Central memory CD4-positive, alpha-beta T cell (primary cell): ENCODE measurements at regions not wholly inside any gene's neighbourhood (a gene's known extent, or its start where the extent isn't known, plus 50 kb on each side); places are given as distances from the start of the nearest gene placed in this dataset.

ENCODE experiments used
- DNase-seq: peaks from one replicate; pipeline ENCODE4 v3.0.0; 2022

DNA sequence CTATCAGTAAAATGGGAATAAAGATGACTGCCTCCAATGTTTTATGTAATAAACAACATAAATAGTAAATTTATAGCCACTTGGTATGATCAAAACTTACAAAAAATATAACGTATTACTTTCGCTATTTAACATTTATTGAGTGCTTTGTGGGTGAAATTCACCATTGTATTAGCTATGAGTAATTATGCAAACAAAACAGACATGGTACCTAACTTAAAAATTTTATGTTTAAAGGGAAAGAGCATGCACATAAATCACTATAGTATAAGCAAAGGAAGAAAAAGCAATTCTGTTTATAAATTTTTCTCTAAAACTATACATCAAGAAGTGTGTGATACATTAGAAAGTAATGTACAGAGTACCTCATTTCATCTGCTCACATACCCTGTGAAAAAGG is 1046.2 kb downstream of the NCAM2 start:
- no peak for DNase-seq

DNA sequence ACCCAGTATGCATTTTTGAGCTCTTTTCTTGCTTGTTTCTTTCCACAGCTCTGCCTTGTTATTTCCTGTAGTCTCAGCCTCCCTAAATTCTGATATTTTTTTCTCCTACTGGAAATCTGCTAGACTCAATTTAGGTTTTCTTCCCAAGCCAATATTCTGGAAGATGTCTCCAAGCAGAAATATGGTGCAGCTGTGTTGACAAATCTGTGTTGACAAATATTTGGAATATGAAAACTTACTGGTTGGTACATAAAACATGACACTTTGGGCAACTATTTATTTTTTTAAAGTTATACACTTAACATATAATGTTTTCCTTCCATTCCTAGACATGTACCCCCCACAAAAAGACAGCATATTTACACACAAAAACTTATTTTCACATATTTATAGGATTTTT is 1048.4 kb downstream of the NCAM2 start:
- DNase-seq, result no peak

DNA sequence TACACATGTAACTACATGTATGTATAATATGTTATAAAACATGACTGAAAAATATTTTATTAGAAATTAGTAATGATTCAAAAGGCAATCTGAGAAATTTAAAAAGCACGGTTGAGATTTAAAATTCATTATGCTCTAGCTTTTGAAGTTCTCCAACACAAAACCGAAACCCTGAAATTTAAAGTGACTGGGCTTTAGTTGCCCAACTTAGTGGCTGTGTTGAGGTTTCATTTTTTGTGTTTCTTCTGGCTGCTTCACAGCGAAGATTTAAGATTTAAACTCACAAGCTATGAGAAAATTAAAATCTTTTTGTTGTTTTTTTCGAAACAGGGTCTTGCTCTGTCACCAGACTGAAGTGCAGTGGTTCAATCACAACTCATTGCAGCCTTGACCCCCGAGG is 1058.7 kb downstream of the NCAM2 start:
- no peak for DNase-seq

DNA sequence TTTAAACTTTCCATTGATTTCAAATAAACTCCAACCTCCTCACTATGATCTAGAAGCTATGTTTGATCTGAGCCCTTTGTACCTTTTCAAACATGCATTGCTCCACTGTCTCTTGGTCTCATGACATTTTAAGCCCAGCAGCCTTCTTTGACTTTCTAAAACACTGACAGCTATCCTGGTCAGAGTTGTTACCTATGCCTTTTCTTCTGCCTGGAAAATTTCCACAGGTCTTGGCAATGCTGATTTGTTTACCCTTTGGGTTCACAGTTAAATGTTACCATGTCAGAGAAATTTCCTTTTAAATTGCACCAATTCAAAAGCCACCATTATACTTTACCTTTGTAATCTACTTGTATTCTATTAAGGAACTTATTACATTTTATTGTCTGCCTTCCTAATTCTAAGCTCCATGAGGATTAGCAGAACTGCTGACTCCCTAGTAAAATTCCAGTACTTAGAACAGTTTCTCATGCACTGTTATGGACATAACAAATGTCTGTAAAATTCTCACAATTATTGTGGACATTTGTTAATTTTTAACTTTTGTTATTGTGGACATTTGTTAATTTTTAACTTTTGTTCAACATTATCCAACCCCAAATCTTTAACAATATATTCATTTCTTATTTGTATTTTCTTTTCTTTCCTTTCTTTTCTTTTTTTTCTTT is 1064.4 kb downstream of the NCAM2 start:
- DNase-seq, result no peak

DNA sequence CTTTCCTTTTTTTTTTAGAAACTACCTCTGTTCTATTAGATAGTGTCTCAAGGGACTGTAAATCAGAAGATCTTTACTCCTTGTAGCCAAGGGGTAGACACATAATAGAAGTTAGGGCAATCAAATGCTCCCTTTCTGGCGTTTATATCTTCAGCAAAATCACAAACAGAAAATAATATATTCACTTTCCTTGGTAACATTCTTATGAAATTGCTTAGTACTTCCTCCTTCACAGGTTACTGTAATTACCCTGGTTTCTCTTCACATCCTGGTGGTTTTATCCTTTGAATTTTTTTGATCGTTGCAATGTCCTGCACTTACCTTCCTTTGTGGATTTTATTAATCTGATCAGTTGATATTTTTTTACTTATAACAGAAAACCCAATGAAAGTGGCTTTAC is 1064.9 kb downstream of the NCAM2 start:
- DNase-seq, result no peak

DNA sequence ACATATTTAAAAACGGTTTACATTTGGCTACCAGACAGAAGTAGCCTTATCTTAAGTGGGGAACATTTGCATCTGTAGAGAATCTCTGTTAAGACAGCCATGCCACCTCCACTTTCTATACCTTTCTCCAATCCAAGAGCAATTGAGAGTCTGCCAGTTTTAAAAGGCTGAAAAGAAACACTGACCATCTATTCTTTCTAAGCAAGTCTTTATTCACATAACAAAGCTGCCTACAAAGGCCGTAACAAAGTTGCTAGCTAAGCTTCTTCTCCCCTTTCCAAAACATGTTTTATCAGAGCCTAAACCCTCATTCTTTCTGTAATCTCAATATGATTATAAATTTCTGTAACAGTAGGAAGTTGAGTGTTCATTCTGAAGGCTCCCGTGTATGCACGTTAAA is 1078.3 kb downstream of the NCAM2 start:
- DNase-seq, result no peak

DNA sequence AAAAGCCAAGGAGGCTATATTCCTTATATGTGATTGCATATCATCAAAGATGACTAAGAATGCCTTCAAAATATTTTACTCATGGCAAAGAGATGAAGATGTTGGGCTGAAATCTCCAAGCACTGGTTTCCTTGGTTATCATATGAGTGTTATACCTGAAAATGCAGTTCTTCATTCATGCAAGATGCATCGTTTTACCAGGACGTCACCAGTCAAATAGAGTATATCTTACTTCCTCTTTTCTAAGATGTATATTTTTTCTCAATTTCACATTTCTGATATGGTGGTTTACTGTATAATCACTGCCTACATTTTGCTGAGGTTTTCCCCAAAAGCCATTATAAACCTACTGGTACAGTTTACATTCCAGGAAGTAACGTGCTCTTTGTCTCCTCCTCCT is 1085.7 kb downstream of the NCAM2 start:
- no peak for DNase-seq

DNA sequence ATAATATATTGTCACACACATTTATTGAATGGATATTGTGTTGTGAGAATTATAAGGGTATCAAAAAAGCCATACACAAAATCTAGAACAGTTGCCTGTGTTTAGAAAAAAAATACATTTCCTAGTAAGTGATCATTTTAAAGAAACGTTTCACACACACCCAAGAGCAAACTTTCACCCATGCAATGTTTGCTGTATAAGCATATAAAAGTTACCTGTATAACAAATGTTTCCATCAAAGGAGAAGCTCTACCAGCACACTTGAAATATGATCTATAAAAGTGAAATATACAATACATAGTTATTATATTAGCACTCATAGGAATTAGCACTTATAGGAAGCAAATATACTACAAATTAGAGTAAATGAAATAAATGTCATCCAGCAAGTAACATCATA is 1098.1 kb downstream of the NCAM2 start:
- no peak for DNase-seq

DNA sequence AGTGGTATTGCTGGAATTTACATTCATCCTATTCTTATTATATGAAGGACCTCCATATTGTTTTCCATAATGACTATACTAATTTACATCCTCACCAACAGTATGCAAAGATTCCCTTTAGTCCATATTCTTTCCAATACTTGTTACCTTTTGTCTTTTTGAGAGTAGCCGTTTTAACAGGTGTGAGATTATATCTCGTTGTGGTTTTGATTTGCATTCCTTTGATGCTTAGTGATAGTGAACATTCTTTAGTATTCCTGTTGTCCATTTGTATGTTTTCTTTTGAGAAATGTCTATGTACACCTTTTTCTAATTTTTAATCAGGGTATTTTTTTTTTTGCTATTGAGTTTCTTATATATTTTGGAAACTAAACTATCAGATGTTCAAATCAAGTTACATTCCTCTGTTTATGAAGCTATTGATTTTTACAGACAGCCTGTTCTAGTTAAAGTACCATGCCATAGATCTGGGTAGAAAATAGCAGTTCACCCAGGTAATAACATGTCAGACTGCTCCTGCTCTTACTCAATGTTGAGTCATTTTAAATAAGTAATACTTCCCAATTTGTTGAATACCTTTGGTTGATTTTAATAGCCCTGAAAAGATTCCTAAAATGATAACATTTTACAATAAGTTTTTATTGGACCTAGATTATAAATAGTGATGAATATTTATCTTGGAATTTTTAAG is 1108.7 kb downstream of the NCAM2 start:
- no peak for DNase-seq

DNA sequence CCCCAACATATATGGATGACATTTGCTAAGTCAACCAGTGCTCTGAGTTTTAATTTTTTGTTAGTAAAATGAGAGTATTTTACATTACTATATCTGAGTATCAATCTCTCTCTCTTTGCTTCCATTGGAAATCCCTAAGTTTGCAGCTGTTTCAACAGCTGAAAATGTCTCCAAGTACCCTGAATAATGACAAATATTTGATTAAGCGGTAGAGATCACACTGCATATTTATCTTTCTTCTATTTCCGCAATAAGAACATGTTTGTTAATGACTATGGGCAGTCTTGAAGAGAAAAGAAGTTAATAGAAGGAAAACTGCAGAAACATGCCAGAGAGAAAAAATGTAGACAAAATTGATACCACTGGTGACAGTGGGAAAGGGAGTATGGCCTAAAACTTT is 1117.5 kb downstream of the NCAM2 start:
- no peak for DNase-seq

DNA sequence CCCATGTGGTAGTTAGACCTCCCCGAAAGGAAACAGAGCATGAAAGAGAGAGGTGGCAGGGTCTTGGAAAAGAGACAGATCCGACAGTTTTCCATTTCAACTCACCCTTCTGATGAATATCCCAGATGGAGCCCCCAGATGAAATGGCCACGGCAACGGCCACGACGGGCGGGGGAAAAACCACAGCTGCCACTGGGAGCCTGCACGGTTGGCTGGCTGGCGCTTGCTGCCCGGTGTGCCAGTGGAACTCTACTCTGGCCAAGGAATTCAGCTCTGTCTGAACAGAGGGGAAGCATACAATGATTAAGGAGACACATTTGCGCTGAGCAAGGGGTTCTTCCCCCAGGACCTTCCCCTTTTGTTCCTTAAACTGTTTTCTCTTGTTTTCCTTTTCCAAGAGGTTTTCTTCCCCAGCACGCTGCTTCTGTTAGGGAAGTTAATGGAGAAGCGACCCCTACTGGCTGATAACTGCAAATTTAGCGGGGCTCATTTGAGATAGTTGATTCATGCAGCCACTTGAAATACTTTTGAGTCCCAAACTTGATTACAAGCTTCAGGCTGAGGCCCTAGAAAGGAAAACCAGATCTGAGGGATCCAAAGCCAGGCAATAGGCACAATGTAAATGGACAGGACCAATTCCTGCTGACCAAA is 1122.5 kb downstream of the NCAM2 start:
- no peak for DNase-seq

DNA sequence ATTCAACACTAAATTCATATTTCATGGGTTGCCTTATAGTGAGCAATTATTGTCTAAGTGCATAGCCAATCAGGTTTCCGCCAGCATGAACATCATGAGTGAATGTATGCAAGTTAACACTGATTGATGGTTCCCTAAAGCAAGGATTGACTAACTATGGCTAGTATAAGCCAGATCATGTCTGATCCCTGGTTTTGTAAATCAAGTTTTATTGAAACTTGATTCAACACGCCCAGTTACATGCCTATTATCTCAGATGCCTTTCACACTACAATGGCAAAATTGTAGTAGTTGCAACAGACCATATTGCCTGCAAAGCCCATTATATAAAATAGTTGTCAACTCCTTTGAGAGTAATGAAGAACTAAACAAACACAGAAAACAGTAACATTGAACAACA is 1127.4 kb downstream of the NCAM2 start:
- no peak for DNase-seq

DNA sequence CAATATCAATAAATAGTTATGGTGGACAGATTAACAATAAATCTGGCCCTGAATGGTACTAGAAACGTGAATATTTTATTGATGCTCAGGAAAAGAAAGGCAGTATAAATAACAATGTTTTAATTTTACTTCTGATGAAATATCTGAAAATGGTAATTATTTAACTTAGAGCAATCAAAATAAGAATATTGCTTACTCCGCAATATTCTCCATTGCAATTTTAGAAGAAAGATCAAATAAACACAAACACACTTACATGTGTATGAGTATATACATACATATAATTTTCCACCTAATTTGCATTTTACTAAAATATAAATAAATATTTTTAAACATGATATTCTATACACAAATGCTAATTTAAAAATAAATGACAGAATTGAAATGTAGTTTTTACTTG is 1130.5 kb downstream of the NCAM2 start:
- no peak for DNase-seq

DNA sequence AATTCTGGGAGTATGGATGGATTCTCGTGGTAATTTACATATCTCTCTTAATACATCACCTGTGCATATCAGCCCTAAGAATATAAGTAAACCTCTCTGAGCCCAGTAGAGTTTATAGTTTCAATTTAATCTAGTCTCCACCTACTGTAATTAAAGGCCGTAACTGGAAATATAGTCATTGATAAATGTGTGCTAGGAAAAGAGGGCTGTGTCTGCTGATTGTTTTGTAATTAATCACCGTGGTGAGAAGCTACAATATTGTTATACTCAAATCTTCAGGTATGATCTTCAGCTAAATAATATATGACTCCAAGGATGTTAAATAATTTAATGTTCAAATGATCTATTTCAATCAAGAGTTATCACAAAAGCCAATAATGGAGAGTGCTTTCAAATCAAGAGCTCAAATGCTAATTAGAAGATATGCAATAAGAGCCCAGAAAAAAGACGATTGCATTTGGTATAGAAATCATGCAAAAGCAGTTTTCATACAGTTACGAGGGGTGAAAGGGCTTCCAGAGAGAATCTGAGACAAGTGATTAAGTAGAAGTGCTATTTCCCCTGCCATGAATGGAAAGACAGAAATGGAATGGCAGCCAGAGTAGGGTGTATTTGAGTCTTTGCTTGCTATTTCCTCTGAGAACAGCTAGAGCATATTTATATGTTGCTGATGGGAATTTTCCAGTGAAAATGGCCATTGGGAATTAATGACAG is 1134.3 kb downstream of the NCAM2 start:
- DNase-seq, result no peak

DNA sequence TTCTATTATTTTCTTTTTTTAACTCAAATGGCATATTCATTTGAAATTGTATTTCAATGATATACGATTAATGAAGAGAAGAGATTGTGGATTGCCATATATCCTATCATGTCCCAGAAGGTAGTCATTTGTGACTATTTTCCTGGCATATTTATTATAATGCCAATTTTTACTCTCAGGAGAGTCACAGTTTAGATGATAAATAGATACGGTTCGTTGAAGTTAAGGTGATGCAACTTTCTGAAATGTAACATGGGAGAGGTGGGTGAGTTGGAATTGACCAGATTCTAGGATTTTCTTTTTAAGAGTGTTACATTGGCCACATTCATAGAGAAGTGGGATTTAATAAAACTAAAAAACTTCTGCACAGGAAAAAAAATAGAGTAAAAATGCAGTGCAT is 1138.5 kb downstream of the NCAM2 start:
- no peak for DNase-seq

DNA sequence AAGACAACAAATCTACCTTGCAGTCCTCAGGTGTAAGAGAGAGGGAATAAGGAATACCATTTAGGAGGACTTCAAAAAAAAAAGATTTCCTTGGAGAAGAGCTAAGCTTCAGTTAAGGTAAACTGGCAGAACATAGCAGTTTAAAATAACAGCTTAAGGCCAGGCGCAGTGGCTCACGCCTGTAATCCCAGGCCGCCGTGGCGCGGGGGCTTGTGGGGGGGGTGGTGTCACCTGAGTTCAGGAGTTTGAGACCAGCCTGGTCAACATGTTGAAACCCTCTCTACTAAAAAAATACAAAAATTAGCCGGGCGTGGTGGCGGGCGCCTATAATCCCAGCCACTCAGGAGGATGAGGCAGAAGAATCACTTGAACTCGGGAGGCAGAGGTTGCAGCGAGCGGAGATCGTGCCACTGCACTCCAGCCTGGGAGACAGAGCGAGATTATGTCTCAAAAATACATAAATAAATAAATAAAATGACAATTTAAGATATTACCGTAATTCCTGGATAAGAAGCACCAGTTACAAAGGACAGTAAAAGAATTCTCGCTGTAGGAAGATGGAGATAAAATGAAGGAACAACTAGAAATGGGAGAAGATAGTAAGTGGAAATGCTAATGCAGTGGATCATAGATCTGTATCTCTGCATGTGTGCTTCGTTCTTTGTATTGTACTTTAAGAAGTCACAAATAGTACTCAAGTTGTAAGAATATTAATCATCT is 1140.2 kb downstream of the NCAM2 start:
- DNase-seq, result no peak

DNA sequence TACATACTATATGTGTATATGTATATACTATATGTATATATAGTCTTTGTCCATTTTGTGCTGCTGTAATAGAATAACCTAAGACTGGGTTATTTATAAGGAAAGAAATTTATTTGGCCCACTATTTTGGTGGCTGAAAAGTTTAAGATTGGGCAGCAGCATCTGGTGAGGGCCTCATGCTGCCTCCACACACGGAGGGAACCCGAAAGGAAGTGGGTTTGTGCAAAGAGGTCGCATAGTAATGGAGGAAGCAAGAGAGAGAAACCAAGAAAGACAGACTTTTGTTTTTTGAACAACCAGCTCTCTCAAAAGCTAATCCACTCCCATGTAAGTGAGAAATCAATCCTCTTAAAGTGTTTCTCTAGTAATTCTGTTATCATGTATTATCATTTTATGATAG is 1147.3 kb downstream of the NCAM2 start:
- DNase-seq, result no peak

DNA sequence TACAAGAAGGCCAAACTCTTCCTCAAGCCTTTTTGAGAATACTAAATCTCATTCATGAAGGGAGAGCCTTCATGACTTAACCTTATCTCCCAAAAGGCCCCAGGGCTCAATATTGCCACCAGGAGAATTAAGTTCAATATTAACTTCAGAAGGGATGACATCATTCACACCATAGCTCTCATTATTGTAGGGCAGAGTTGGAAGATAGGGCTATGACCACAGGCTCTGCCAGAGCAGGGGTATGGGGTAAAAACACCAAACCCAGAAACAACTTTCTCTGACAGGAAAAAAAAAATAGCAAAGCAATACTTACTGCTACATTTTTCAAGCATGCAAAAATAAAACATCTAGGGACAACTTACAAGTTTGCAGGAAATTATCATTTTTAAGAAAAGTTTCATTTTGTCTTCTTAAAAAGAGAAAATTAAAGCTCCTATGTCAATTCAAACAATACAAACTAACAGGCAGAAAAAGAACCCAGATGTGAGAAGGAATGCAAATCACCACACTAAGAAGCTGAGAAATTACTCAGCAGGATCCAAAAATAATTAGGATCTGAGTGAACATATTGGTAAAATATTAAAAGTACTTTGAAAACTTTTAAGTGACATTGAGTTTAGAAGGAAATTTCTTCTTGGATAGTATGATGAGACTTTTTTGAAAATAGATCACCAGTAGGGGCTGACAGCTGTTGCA is 1156.5 kb downstream of the NCAM2 start:
- no peak for DNase-seq

DNA sequence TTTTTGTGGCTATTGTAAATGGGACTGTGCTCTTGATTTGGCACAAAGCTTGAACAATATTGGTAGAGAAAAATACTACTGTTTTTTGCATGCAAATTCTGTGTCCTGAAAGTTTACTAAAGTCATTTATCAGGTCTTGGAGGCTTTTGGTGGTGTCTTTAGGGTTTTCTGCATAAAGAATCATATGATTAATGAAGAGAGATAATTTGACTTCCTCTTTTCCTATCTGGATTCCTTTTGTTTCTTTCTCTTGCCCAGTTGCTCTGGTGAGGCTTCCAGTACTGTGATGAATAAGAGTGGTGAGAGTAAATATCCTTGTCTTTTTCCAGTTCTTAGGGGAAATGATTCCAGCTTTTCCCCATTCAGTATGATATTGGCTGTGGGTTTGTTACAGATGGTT is 1166.7 kb downstream of the NCAM2 start:
- no peak for DNase-seq

DNA sequence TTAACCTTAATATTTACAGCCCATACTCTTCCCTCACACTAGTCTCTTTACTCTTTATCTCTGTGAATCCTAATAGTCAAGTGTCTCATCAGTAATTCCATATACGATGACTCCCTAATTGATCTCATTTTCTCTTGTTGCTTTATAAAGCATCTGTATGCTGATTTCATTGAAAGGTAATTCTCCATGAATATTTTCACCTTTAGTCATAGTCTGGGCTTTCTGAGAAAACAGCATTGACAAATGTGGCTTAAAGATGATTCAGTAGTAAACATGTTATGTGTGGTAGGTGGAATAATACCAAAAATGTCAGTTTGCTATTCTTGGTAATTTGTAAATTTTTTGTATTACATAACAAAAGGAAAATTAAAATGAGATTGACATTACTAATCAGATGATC is 1176.5 kb downstream of the NCAM2 start:
- DNase-seq, result no peak

DNA sequence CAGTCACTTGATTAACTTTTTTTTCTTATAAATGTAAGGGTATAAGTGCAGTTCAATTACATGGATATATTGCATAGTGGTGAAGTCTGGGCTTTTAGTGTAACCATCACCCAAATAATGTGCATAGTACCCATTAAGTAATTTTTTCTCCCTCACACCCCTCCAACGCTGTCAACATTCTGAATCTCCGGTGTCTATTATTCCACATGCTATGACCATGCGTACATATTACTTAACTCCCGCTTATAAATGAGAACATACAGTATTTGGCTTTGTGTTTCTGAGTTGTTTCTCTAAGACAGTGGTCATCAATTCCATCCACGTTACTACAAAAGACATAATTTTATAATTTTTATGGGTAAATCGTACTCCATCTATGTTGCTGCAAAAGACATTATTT is 1191.1 kb downstream of the NCAM2 start:
- no peak for DNase-seq

DNA sequence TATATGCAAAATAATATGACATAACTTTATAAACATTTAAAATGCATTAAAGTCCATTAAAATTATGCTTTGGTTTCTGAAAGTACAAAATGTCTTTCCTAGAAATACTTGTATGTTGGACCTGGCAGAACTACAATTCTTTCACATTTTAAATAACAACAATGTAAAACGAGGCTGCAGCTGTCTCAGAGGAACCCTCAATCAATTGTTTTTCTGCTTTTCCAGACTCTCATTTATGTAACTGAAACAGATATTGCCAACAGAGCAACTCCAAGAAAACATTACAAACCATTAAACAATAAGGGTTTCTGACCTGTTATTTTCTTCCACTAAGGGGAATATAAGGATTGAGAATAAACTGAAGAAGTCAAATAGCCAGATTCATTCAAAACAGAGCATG is 1193.4 kb downstream of the NCAM2 start:
- DNase-seq, result no peak

DNA sequence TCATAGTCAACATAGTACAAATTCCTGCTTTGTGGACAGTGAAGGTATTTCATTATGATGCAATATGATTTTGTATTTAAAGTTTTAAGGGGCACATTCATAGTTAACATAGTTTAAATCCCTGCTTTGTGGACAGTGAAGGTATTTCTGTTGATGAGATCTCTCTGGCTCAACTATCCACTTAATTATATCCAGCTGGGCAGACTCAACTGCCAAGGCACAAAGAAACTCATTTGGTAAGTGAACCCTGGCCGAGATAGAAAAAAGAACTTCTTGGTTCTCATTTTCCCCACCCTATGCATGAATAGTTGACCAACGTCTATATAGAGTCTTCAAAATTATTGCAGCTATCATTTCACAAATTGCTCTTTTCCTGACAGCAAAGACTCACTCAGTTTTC is 1194.6 kb downstream of the NCAM2 start:
- no peak for DNase-seq
